OCI-LY3 (cell line): ENCODE measurements at regions not wholly inside any gene's neighbourhood (a gene's known extent, or its start where the extent isn't known, plus 50 kb on each side); places are given as distances from the start of the nearest gene placed in this dataset.

Experiments used
- EZH2phosphoT487 ChIP-seq: fragments of 200-600 bp; shearing (Covaris generic); IDR thresholded peaks from 2 replicates; pipeline ENCODE4 v1.6.1; 2018; ENCODE audit warnings: antibody characterized with exemption, mixed run types, low read depth
- TF ChIP-seq, protein P1 (sequence below): fragments of 200-600, 300-600 bp; sonication (generic); IDR thresholded peaks from 2 replicates; pipeline ENCODE4 v1.5.1; 2014; ENCODE audit warnings: antibody characterized with exemption, low read length, low read depth

DNA sequence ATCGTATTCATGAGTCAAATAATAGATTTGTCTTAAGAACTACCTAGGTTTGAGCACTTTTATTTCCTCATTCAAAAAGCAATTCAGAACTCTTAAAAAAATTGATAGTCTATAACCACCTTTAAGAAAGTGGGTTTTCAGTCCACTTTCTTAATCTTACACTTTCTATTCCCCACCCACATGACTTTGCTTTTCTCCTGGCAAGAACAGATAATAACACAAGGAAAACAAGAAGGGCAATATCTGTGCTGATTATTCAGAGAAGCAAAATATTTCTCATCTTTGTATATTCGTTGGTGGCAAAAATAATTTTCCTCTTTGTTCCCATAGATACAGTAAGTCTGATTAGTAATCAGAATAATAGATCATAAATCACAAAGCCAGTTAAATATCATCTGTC is 130.6 kb upstream of the DNAJC10 start:
- TF ChIP-seq, protein P1, sequence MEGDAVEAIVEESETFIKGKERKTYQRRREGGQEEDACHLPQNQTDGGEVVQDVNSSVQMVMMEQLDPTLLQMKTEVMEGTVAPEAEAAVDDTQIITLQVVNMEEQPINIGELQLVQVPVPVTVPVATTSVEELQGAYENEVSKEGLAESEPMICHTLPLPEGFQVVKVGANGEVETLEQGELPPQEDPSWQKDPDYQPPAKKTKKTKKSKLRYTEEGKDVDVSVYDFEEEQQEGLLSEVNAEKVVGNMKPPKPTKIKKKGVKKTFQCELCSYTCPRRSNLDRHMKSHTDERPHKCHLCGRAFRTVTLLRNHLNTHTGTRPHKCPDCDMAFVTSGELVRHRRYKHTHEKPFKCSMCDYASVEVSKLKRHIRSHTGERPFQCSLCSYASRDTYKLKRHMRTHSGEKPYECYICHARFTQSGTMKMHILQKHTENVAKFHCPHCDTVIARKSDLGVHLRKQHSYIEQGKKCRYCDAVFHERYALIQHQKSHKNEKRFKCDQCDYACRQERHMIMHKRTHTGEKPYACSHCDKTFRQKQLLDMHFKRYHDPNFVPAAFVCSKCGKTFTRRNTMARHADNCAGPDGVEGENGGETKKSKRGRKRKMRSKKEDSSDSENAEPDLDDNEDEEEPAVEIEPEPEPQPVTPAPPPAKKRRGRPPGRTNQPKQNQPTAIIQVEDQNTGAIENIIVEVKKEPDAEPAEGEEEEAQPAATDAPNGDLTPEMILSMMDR = no peak
- TF ChIP-seq EZH2phosphoT487 = no peak
